Tibial nerve (tissue), 3 donors: ENCODE measurements at regions not wholly inside any gene's neighbourhood (a gene's known extent, or its start where the extent isn't known, plus 50 kb on each side); places are given as distances from the start of the nearest gene placed in this dataset.

ENCODE experiments used
- POLR2A ChIP-seq, 2 donors: fragments of 450-650 bp; IDR thresholded peaks; one replicate each; pipeline ENCODE4 v1.6.1; 2017; ENCODE audit warnings: antibody characterized with exemption in 2 of 2, mild to moderate bottlenecking in 2 of 2, moderate library complexity in 2 of 2
- TF ChIP-seq, protein P1 (sequence below), 5 experiments: fragments of 200-600 bp in 3 of 5; fragments of 450-650 bp in 2 of 5; sonication (generic) in 3 of 5; IDR thresholded peaks; one replicate each; pipeline ENCODE4 v1.5.1; 2016 to 2019; ENCODE audit warnings: antibody characterized with exemption in 5 of 5, mild to moderate bottlenecking in 3 of 5, moderate library complexity in 2 of 5

GRCh38 chr15:38706956-38707355, 142.3 kb upstream of the RASGRP1 start:
- TF ChIP-seq POLR2A (IDR thresholded peaks at IDR 0.05): no peak
- TF ChIP-seq, protein P1, sequence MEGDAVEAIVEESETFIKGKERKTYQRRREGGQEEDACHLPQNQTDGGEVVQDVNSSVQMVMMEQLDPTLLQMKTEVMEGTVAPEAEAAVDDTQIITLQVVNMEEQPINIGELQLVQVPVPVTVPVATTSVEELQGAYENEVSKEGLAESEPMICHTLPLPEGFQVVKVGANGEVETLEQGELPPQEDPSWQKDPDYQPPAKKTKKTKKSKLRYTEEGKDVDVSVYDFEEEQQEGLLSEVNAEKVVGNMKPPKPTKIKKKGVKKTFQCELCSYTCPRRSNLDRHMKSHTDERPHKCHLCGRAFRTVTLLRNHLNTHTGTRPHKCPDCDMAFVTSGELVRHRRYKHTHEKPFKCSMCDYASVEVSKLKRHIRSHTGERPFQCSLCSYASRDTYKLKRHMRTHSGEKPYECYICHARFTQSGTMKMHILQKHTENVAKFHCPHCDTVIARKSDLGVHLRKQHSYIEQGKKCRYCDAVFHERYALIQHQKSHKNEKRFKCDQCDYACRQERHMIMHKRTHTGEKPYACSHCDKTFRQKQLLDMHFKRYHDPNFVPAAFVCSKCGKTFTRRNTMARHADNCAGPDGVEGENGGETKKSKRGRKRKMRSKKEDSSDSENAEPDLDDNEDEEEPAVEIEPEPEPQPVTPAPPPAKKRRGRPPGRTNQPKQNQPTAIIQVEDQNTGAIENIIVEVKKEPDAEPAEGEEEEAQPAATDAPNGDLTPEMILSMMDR (IDR thresholded peaks at IDR 0.05): no peak
